ENCODE measurements at regions not wholly inside any gene's neighbourhood (a gene's known extent, or its start where the extent isn't known, plus 50 kb on each side); places are given as distances from the start of the nearest gene placed in this dataset.

DNA sequence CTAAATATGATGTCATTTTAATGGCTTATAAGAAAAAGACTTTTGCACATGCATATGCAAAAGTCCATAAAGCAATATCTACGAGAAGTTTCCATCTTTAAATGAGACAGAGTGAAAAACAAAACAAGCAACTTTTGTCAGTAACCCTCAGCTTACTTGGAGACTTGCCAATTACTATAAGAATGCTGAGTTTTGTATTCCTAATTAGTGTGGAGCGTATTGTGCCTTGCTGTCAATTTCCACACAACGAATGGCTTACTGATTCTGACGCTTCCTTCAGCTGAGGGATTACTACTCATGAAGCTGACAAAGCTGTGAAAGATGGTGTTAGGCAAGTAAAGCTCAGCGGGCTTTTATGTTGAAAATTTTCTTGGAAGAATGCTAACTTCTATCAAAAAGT lies 440.4 kb upstream of the ADAMTS5 start:
- DNase-seq (ENCODE audit: unreplicated experiment): no peak
- Mint-ChIP-seq H3K27me3 (ENCODE audit: insufficient read depth, unreplicated experiment) (no peaks in the 10 kb centered on the region), H3K36me3 (ENCODE audit: insufficient read depth, unreplicated experiment) (no peaks in the 10 kb centered on the region), H3K4me3 (ENCODE audit: unreplicated experiment) (no peak overlapping the region), H3K4me1 (ENCODE audit: insufficient read depth, unreplicated experiment) (no peaks in the 10 kb centered on the region), H3K27ac (ENCODE audit: low read depth, unreplicated experiment) (no peak overlapping the region), H3K9me3 (ENCODE audit: unreplicated experiment) (no peaks in the 10 kb centered on the region)
- BruUV-seq (replicated peaks): no TSS peak
- CTCF ChIA-PET: interaction anchor here (0.6 to 0.8 kb wide), 2 partner anchors 158 to 1305 kb away, joined by 3 read pairs; no protein-coding TSS in a partner anchor
- intact Hi-C loops (cut with micrococcal nuclease): no loop called here
- TF ChIP-seq, protein P1, sequence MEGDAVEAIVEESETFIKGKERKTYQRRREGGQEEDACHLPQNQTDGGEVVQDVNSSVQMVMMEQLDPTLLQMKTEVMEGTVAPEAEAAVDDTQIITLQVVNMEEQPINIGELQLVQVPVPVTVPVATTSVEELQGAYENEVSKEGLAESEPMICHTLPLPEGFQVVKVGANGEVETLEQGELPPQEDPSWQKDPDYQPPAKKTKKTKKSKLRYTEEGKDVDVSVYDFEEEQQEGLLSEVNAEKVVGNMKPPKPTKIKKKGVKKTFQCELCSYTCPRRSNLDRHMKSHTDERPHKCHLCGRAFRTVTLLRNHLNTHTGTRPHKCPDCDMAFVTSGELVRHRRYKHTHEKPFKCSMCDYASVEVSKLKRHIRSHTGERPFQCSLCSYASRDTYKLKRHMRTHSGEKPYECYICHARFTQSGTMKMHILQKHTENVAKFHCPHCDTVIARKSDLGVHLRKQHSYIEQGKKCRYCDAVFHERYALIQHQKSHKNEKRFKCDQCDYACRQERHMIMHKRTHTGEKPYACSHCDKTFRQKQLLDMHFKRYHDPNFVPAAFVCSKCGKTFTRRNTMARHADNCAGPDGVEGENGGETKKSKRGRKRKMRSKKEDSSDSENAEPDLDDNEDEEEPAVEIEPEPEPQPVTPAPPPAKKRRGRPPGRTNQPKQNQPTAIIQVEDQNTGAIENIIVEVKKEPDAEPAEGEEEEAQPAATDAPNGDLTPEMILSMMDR (IDR thresholded peaks at IDR 0.05; ENCODE audit: unreplicated experiment): no peak
- POLR2A ChIA-PET: no interaction called here

DNA sequence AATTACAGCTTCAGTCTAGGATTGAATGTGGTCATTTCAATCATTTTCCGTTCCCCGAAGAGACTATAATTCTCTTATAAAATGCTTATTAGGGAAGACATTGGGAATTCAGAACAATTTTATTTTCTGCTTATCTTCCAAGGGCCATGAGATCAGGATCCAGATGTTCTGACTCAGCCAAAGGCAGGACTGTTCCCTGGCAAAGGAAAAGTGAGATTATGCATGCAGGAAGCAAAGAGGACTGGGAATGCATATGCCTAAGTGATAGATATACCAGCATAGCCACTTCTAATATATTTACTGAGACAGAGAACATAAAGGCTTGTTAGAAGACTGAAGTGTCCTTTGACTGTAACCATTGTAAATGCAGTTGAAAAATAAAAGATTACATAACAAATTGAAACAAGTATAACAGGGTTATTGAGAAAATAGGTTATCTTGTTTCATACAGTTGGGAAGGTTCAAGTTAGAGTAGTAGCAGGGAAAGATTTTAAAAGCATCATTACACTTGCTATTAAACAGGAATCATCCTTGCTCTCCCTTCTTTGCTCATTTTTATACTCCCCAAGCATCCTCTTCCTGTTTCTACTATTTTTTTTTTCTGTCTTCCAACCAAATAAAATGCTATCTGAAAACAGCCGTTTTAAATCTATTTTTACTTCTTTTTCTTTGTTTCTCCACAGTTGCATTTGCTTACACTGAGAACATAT lies 439.6 kb upstream of the ADAMTS5 start:
- no TSS peak for BruUV-seq (replicated peaks)
- Mint-ChIP-seq H3K9me3 (ENCODE audit: unreplicated experiment) (no peaks in the 10 kb centered on the region), H3K27ac (ENCODE audit: low read depth, unreplicated experiment) (no peak overlapping the region), H3K27me3 (ENCODE audit: insufficient read depth, unreplicated experiment) (no peaks in the 10 kb centered on the region), H3K36me3 (ENCODE audit: insufficient read depth, unreplicated experiment) (no peaks in the 10 kb centered on the region), H3K4me1 (ENCODE audit: insufficient read depth, unreplicated experiment) (no peaks in the 10 kb centered on the region), H3K4me3 (ENCODE audit: unreplicated experiment) (no peak overlapping the region)
- intact Hi-C loops (cut with micrococcal nuclease): no loop called here
- CTCF ChIA-PET: interaction anchor here (0.8 kb wide), 1 partner anchor 158 kb away, joined by 3 read pairs; no protein-coding TSS in a partner anchor
- DNase-seq (ENCODE audit: unreplicated experiment): no peak
- TF ChIP-seq, protein P1 (IDR thresholded peaks at IDR 0.05; ENCODE audit: unreplicated experiment): no peak
- POLR2A ChIA-PET: no interaction called here

DNA sequence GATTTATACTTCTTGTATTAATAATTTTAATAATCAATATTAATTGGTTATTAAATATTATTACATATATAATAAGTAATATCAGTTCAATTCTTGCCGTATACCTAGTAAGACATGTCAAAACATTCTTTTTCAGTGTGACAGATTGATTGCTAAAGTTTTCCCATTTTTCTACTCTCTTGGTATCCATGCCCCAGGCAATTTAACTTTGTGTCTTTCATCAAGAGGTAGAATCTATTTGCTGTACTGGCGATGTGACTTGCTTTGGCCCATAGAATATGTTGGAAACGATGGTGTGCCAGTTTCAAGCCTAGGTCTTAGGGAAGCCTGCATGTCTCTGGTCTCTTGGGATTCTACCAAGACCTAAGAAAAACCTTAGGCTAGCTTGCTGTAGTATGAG lies 436.1 kb upstream of the ADAMTS5 start:
- POLR2A ChIA-PET: no interaction called here
- Mint-ChIP-seq H3K27me3 (ENCODE audit: insufficient read depth, unreplicated experiment) (no peaks in the 10 kb centered on the region), H3K9me3 (ENCODE audit: unreplicated experiment) (no peaks in the 10 kb centered on the region), H3K27ac (ENCODE audit: low read depth, unreplicated experiment) (no peak overlapping the region), H3K36me3 (ENCODE audit: insufficient read depth, unreplicated experiment) (no peaks in the 10 kb centered on the region), H3K4me1 (ENCODE audit: insufficient read depth, unreplicated experiment) (no peaks in the 10 kb centered on the region), H3K4me3 (ENCODE audit: unreplicated experiment) (no peak overlapping the region)
- intact Hi-C loops (cut with micrococcal nuclease): no loop called here
- CTCF ChIA-PET: interaction anchor here (0.7 kb wide), 1 partner anchor 123 kb away, joined by 4 read pairs; no protein-coding TSS in a partner anchor
- no peak for DNase-seq (ENCODE audit: unreplicated experiment)
- TF ChIP-seq, protein P1 (IDR thresholded peaks at IDR 0.05; ENCODE audit: unreplicated experiment): no peak
- BruUV-seq (replicated peaks): no TSS peak

GRCh38 chr21:27400045-27400444 lies 433.2 kb upstream of the ADAMTS5 start:
- POLR2A ChIA-PET: no interaction called here
- intact Hi-C loops (cut with micrococcal nuclease): no loop called here
- TF ChIP-seq, protein P1 (IDR thresholded peaks at IDR 0.05; ENCODE audit: unreplicated experiment): no peak
- DNase-seq (ENCODE audit: unreplicated experiment): no peak
- no TSS peak for BruUV-seq (replicated peaks)
- no peaks in the 10 kb centered on the region for H3K27me3 Mint-ChIP-seq (ENCODE audit: insufficient read depth, unreplicated experiment)
- no peak overlapping the region for H3K4me3 Mint-ChIP-seq (ENCODE audit: unreplicated experiment)
- H3K36me3 Mint-ChIP-seq (ENCODE audit: insufficient read depth, unreplicated experiment): no peaks in the 10 kb centered on the region
- H3K4me1 Mint-ChIP-seq (ENCODE audit: insufficient read depth, unreplicated experiment): no peaks in the 10 kb centered on the region
- CTCF ChIA-PET: no interaction called here
- H3K9me3 Mint-ChIP-seq (ENCODE audit: unreplicated experiment): no peaks in the 10 kb centered on the region
- H3K27ac Mint-ChIP-seq (ENCODE audit: low read depth, unreplicated experiment): no peak overlapping the region

Measured in MCF 10A (cell line).